Spleen (tissue), 7 donors: ENCODE measurements at regions not wholly inside any gene's neighbourhood (a gene's known extent, or its start where the extent isn't known, plus 50 kb on each side); places are given as distances from the start of the nearest gene placed in this dataset.

Experiments used
- POLR2AphosphoS5 ChIP-seq, 3 donors: sonication (generic); formaldehyde crosslinking; IDR thresholded peaks; one replicate each; pipeline ENCODE4 v1.5.1; 2017; ENCODE audit warnings: antibody characterized with exemption in 3 of 3
- TF ChIP-seq, protein P1 (sequence below), 11 experiments: fragments of 200-600 bp in 7 of 11; fragments of 450-650 bp in 4 of 11; sonication (generic) in 4 of 11; IDR thresholded peaks in 8 of 11; conservative IDR thresholded peaks in 3 of 11; 1 replicate in 7 of 11; 2 replicates in 4 of 11; pipeline versions ENCODE4 v1.4.0 to v1.8.0; 2016 to 2021; ENCODE audit warnings: antibody characterized with exemption in 11 of 11, inconsistent platforms in 4 of 11, mild to moderate bottlenecking in 1 of 11
- donor health status: DM: no; HTN: no; CAD: no; lungs with moderate emphysema.
- donor health status: DM: no; HTN: no; CAD: no.
- donor health status: DM: no; HTN: no; CAD: no.

- no peak for TF ChIP-seq POLR2AphosphoS5 (IDR thresholded peaks at IDR 0.05)
- TF ChIP-seq, protein P1, sequence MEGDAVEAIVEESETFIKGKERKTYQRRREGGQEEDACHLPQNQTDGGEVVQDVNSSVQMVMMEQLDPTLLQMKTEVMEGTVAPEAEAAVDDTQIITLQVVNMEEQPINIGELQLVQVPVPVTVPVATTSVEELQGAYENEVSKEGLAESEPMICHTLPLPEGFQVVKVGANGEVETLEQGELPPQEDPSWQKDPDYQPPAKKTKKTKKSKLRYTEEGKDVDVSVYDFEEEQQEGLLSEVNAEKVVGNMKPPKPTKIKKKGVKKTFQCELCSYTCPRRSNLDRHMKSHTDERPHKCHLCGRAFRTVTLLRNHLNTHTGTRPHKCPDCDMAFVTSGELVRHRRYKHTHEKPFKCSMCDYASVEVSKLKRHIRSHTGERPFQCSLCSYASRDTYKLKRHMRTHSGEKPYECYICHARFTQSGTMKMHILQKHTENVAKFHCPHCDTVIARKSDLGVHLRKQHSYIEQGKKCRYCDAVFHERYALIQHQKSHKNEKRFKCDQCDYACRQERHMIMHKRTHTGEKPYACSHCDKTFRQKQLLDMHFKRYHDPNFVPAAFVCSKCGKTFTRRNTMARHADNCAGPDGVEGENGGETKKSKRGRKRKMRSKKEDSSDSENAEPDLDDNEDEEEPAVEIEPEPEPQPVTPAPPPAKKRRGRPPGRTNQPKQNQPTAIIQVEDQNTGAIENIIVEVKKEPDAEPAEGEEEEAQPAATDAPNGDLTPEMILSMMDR (IDR thresholded peaks at IDR 0.05 in 8 of 11, conservative IDR thresholded peaks at IDR 0.05 in 3 of 11) = no peak
These were observed 146.5 kb downstream of the GLI2 start for GRCh38 chr2:120881981-120882788.
